OCI-LY3 (cell line): ENCODE measurements at regions not wholly inside any gene's neighbourhood (a gene's known extent, or its start where the extent isn't known, plus 50 kb on each side); places are given as distances from the start of the nearest gene placed in this dataset.

ENCODE experiments used
- H2AFZ ChIP-seq: fragments of 200-600, 300-600 bp; shearing (Covaris generic); 2 replicates; pipeline ENCODE4 v1.6.0; 2014; ENCODE audit warnings: antibody characterized with exemption, low read depth, low read length
- H3K27ac ChIP-seq: fragments of 200-600, 300-600 bp; sonication (generic); 2 replicates; pipeline ENCODE4 v1.5.1; 2014; ENCODE audit warnings: mild to moderate bottlenecking, low read length, moderate library complexity, mixed read lengths
- H3K27me3 ChIP-seq: fragments of 200-600, 300-600 bp; sonication (generic); 2 replicates; pipeline ENCODE4 v1.6.1; 2014; ENCODE audit warnings: low read depth, low read length, mixed read lengths
- H3K36me3 ChIP-seq: fragments of 200-600, 300-600 bp; sonication (generic); replicated peaks from 2 replicates; pipeline ENCODE3; 2014; ENCODE audit warnings: low read depth, low read length, mixed read lengths
- H3K4me1 ChIP-seq: fragments of 300-600, 200-600 bp; sonication (generic); 2 replicates; pipeline ENCODE4 v1.6.1; 2014; ENCODE audit warnings: low read length, mixed read lengths
- H3K4me2 ChIP-seq: fragments of 200-600, 300-600 bp; sonication (generic); 2 replicates; pipeline ENCODE4 v1.6.1; 2014; ENCODE audit warnings: low read length, mixed read lengths
- H3K4me3 ChIP-seq: fragments of 300-600, 200-600 bp; sonication (generic); 2 replicates; pipeline ENCODE4 v1.5.1; 2014; ENCODE audit warnings: antibody characterized with exemption, mild to moderate bottlenecking, low read length, moderate library complexity
- H3K79me2 ChIP-seq: fragments of 300-600, 200-600 bp; shearing (Covaris generic); 2 replicates; pipeline ENCODE4 v1.6.1; 2014; ENCODE audit warnings: mild to moderate bottlenecking, low read length, mixed read lengths
- H3K9ac ChIP-seq: fragments of 300-600, 200-600 bp; shearing (Covaris generic); 2 replicates; pipeline ENCODE4 v1.6.0; 2014; ENCODE audit warnings: mild to moderate bottlenecking, low read length, moderate library complexity
- H3K9me3 ChIP-seq: fragments of 200-600, 300-600 bp; shearing (Covaris generic); 2 replicates; pipeline ENCODE4 v1.6.1; 2014; ENCODE audit warnings: low read length, mixed read lengths; ENCODE audit not compliant: insufficient read depth
- H4K20me1 ChIP-seq: fragments of 200-600, 300-600 bp; sonication (generic); 2 replicates; pipeline ENCODE4 v1.6.1; 2016; ENCODE audit warnings: low read length, mixed read lengths; ENCODE audit not compliant: insufficient read depth
- EZH2phosphoT487 ChIP-seq: fragments of 200-600 bp; shearing (Covaris generic); IDR thresholded peaks from 2 replicates; pipeline ENCODE4 v1.6.1; 2018; ENCODE audit warnings: antibody characterized with exemption, mixed run types, low read depth
- TF ChIP-seq, protein P1 (sequence below): fragments of 200-600, 300-600 bp; sonication (generic); IDR thresholded peaks from 2 replicates; pipeline ENCODE4 v1.5.1; 2014; ENCODE audit warnings: antibody characterized with exemption, low read length, low read depth

DNA sequence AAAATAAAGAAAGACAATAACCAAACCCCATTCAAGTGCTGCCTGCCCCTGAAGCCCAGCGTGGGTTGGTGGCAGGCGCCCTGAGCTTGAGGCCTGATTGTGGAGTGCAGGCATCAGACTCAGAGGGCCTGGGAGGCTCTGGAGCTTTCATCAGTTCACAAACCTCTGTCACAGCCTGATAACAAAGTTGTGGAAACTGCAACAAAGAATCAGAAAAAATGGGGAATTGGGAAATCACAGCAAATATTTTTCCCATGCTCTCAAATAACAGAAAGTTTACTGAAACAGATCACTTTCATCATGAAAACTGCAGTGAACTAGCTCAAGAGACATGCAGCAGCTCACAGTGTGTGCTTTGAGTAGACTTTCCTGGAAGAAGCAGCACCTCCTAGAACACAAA lies 793.6 kb downstream of the UQCRFS1 start:
- Histone ChIP-seq H3K36me3 (no peaks in the 10 kb centered on the region), H3K9ac (no peak overlapping the region), H3K4me1 (no peaks in the 10 kb centered on the region), H3K4me2 (no peak overlapping the region), H3K4me3 (no peak overlapping the region), H3K9me3 (no peaks in the 10 kb centered on the region), H2AFZ (no peak overlapping the region), H4K20me1 (no peaks in the 10 kb centered on the region), H3K79me2 (no peaks in the 10 kb centered on the region), H3K27ac (no peak overlapping the region), H3K27me3 (peaks cover 21% of the 10 kb centered on the region; the same call in 1 of the 2 replicates)
- TF ChIP-seq, protein P1, sequence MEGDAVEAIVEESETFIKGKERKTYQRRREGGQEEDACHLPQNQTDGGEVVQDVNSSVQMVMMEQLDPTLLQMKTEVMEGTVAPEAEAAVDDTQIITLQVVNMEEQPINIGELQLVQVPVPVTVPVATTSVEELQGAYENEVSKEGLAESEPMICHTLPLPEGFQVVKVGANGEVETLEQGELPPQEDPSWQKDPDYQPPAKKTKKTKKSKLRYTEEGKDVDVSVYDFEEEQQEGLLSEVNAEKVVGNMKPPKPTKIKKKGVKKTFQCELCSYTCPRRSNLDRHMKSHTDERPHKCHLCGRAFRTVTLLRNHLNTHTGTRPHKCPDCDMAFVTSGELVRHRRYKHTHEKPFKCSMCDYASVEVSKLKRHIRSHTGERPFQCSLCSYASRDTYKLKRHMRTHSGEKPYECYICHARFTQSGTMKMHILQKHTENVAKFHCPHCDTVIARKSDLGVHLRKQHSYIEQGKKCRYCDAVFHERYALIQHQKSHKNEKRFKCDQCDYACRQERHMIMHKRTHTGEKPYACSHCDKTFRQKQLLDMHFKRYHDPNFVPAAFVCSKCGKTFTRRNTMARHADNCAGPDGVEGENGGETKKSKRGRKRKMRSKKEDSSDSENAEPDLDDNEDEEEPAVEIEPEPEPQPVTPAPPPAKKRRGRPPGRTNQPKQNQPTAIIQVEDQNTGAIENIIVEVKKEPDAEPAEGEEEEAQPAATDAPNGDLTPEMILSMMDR, result no peak
- no peak for TF ChIP-seq EZH2phosphoT487

DNA sequence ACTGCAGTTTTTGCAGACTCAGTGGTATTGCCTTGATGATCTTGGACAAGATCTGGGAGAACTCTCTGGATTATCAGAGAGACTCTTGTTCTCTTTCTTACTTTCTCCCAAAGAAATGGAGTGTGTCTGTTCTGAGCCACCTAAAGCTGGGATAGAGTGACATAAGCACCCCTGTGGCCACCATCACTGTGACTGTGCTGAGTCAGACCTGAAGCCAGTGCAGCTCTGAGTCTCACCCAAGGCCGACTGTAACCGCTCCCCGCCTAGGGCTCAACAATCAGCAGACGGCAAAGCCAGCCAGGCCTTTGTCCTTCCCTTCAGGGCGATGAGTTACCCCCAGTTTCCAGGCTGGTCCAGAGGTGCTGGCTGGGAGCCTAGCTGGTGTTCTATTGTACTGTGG lies 795.6 kb downstream of the UQCRFS1 start:
- H2AFZ ChIP-seq, result no peak overlapping the region
- no peaks in the 10 kb centered on the region for H4K20me1 ChIP-seq
- H3K27me3 ChIP-seq, result peaks cover 27% of the 10 kb centered on the region; the same call in 1 of the 2 replicates
- H3K36me3 ChIP-seq, result no peaks in the 10 kb centered on the region
- H3K9ac ChIP-seq, result no peak overlapping the region
- no peaks in the 10 kb centered on the region for H3K79me2 ChIP-seq
- H3K27ac ChIP-seq, result no peak overlapping the region
- H3K9me3 ChIP-seq, result no peaks in the 10 kb centered on the region
- TF ChIP-seq, protein P1, result no peak
- no peak for TF ChIP-seq EZH2phosphoT487
- no peak overlapping the region for H3K4me3 ChIP-seq
- H3K4me1 ChIP-seq, result no peaks in the 10 kb centered on the region
- H3K4me2 ChIP-seq, result no peak overlapping the region

DNA sequence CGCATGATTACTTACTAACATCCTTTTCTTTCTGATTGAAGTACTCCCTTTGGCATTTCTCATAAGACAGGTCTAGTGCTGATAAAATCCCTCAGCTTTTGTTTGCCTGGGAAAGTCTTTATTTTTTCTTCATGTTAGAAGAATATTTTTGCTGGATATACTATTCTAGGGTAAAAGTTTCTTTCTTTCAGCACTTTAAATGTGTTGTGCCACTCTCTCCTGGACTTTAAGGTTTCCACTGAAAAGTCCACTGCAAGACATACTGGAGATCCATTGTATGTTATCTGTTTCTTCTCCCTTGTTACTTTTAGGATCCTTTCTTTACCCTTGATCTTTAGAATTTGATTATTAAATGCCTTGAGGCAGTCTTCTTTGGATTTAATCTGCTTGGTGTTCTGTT lies 796.7 kb downstream of the UQCRFS1 start:
- Histone ChIP-seq H3K4me3 (no peak overlapping the region), H4K20me1 (no peaks in the 10 kb centered on the region), H3K9ac (no peak overlapping the region), H3K4me2 (no peak overlapping the region), H3K9me3 (no peaks in the 10 kb centered on the region), H3K36me3 (no peaks in the 10 kb centered on the region), H3K79me2 (no peaks in the 10 kb centered on the region), H3K4me1 (no peaks in the 10 kb centered on the region), H2AFZ (no peak overlapping the region), H3K27me3 (peaks cover 27% of the 10 kb centered on the region; the same call in 1 of the 2 replicates), H3K27ac (no peak overlapping the region)
- no peak for TF ChIP-seq EZH2phosphoT487
- TF ChIP-seq, protein P1, result no peak

DNA sequence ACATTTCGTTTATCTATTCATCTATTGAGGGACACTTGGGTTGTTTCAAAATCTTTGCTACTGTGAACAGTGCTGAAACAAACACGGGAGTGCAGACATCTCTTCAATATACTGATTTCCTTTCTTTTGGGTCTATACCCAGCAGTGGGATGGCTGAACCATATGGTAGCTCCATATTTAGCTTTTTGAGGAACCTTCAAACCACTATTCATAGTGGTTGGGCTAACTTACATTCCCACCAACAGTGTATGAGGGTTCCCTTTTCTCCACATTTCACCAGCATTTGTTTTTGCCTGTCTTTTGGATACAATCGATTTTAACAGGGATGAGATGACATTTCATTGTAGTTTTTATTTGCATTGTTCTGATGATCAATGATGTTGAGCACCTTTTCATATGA lies 798.2 kb downstream of the UQCRFS1 start:
- TF ChIP-seq, protein P1, result no peak
- TF ChIP-seq EZH2phosphoT487, result no peak
- H3K9me3 ChIP-seq, result no peaks in the 10 kb centered on the region
- H3K4me2 ChIP-seq, result no peak overlapping the region
- no peak overlapping the region for H3K4me3 ChIP-seq
- no peaks in the 10 kb centered on the region for H3K36me3 ChIP-seq
- no peak overlapping the region for H3K9ac ChIP-seq
- no peak overlapping the region for H2AFZ ChIP-seq
- no peaks in the 10 kb centered on the region for H4K20me1 ChIP-seq
- no peaks in the 10 kb centered on the region for H3K79me2 ChIP-seq
- H3K27me3 ChIP-seq, result peaks cover 27% of the 10 kb centered on the region; the same call in 1 of the 2 replicates
- no peak overlapping the region for H3K27ac ChIP-seq
- no peaks in the 10 kb centered on the region for H3K4me1 ChIP-seq
